ENCODE measurements at regions not wholly inside any gene's neighbourhood (a gene's known extent, or its start where the extent isn't known, plus 50 kb on each side); places are given as distances from the start of the nearest gene placed in this dataset. TPM values are rescaled to one million over a fixed set of nuclear protein-coding genes. Genes with fewer than 3 reads are reported as not detected.

- Histone ChIP-seq H3K27ac (ENCODE audit: low read depth, low read length) (no peak overlapping the region), H3K4me3 (ENCODE audit: low read depth, low read length) (no peak overlapping the region), H3K4me1 (ENCODE audit: control insufficient read depth, insufficient read depth, low read length) (no peaks in the 10 kb centered on the region), H3K36me3 (ENCODE audit: control insufficient read depth, insufficient read depth, low read length) (no peaks in the 10 kb centered on the region), H3K27me3 (ENCODE audit: control insufficient read depth, insufficient read depth, low read length) (no peaks in the 10 kb centered on the region), H3K9me3 (ENCODE audit: control insufficient read depth, insufficient read depth, low read length) (peaks cover 1% of the 10 kb centered on the region)
- WGBS (ENCODE audit: insufficient coverage): 38% methylated on average over 1 of the region's 3 CpGs
- no peak for DNase-seq (ENCODE audit: low read depth in 4 of 6, low spot score in 6 of 6)
Measured at GRCh38 chr1:111015222-111015621, 51.5 kb upstream of the LRIF1 start.

Small RNA genes lying in the stretch of these regions (small RNA-seq; reads per million reads assigned to genes)
- not detected for gene RNA5SP54 (ENCODE audit: low replicate concordance)

All from spinal cord (tissue), 10 donors.